ENCODE measurements at regions not wholly inside any gene's neighbourhood (a gene's known extent, or its start where the extent isn't known, plus 50 kb on each side); places are given as distances from the start of the nearest gene placed in this dataset.

DNA sequence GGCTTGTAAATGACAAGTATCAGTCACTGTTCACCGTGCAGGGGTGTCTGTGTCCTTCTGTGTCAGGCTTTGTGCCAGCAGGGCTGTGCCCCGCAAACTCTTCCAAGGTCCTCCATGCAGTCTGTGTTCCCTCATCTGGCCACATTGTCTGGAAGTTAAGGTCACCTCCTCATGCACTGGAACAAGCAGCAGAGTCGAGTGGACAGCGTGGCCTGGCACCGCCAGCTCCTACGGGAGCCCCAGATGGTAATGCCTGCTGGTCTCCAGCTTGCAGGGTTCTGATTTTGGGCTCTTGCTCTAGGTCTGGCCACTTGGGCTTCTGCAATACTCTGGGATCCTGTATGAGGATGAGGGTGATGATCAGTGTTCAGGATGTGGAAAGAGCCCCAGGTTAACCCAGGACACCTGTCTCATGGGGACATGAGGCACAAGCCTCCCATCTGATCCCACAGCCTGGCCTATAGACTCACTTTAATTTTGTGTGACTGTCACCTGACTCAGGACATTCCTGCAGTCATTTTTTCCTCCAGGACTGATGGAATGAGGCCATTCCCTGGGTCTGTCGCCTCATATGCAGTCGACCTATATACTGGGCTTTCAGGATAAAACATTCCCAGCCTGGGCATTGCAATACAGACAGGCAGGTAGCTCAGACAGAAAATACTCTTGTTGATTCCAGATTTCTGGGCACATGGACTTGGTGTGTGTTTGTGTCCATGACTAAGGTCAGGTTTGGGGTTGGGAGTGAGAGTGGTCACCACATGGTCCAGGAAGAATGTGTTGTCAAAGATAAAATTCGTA lies 106.3 kb upstream of the TOP3B start:
- Histone ChIP-seq H3K27me3 (ENCODE audit: control insufficient read depth, insufficient read depth, low read length) (peaks cover 5% of the 10 kb centered on the region), H3K4me3 (ENCODE audit: low read depth, low read length) (no peak overlapping the region), H3K27ac (ENCODE audit: low read depth, low read length) (no peak overlapping the region), H3K9me3 (ENCODE audit: control insufficient read depth, insufficient read depth, low read length) (no peaks in the 10 kb centered on the region)
- DNase-seq (ENCODE audit: low read depth, low spot score), result no peak
- CTCF ChIA-PET, result no interaction called here
- TF ChIP-seq, protein P1, sequence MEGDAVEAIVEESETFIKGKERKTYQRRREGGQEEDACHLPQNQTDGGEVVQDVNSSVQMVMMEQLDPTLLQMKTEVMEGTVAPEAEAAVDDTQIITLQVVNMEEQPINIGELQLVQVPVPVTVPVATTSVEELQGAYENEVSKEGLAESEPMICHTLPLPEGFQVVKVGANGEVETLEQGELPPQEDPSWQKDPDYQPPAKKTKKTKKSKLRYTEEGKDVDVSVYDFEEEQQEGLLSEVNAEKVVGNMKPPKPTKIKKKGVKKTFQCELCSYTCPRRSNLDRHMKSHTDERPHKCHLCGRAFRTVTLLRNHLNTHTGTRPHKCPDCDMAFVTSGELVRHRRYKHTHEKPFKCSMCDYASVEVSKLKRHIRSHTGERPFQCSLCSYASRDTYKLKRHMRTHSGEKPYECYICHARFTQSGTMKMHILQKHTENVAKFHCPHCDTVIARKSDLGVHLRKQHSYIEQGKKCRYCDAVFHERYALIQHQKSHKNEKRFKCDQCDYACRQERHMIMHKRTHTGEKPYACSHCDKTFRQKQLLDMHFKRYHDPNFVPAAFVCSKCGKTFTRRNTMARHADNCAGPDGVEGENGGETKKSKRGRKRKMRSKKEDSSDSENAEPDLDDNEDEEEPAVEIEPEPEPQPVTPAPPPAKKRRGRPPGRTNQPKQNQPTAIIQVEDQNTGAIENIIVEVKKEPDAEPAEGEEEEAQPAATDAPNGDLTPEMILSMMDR (IDR thresholded peaks at IDR 0.05; ENCODE audit: low read depth, low read length), result no peak
- POLR2A ChIA-PET, result no interaction called here

DNA sequence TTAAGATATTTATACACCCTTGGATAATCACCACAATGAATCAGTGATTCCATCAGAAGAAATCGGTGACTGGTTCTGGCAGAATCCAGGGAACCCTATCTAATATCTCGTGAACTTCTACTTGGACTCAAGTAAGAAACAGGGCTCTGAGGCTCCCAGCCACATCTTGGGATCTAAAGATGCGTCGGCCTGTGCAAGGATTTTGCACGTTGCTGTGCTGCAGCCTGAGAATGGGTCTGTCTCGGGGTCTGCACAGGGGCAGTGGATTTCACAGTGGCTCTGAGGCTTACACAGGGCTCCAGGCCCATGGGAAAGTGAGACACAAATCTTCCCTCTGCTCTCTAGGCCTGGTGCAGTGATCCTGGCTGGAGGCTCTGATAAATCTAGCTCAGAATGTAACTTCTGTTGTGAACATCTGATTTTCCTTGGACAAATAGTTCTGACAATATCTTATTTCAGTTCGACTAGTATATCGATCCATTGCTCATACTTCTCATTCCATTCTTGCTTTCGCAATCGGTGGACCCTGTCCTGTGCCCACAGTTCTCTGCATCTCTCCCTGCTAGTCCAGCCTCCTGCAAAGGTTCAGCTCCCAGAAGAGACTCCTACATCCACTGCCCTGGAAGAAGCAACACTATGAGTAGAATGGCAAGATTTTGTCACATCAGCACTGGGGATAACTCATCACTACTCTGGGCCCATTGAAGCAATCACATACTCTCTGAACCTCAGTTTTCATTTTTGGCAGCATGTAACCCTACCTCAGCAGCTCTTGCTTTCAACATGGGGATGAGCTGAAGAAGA lies 105.5 kb upstream of the TOP3B start:
- Histone ChIP-seq H3K9me3 (ENCODE audit: control insufficient read depth, insufficient read depth, low read length) (no peaks in the 10 kb centered on the region), H3K27me3 (ENCODE audit: control insufficient read depth, insufficient read depth, low read length) (peaks cover 5% of the 10 kb centered on the region), H3K4me3 (ENCODE audit: low read depth, low read length) (no peak overlapping the region), H3K27ac (ENCODE audit: low read depth, low read length) (no peak overlapping the region)
- ChIA-PET CTCF (no interaction called here), POLR2A (no interaction called here)
- TF ChIP-seq, protein P1 (IDR thresholded peaks at IDR 0.05; ENCODE audit: low read depth, low read length), result no peak
- no peak for DNase-seq (ENCODE audit: low read depth, low spot score)

DNA sequence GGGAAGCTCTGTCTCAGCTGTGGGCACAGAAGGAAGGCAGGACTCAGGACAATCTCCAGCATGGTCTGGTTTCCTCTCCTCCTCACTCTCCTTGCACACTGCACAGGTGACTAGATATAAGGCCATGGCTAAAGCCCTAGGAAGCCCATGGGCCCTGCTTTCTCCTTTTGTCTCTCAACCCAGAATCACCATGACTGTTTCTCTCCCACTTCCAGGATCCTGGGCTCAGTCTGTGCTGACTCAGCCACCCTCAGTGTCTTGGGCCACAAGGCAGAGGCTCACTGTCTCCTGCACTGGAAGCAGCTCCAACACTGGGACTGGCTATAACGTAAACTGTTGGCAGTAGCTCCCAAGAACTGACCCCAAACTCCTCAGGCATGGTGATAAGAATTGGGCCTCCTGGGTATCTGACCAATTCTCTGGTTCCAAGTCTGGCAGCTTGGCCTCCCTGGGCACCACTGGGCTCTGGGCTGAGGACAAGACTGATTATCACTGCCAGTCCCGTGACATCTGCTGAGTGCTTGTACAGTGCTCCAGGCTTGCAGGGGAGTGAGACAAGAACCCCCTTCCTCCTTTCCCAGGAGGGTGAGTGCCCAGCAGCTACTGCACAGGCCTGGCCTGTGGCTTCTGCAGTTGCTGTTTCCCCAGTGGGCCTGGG lies 104.0 kb upstream of the TOP3B start:
- TF ChIP-seq, protein P1 (IDR thresholded peaks at IDR 0.05; ENCODE audit: low read depth, low read length), result no peak
- no peaks in the 10 kb centered on the region for H3K9me3 ChIP-seq (ENCODE audit: control insufficient read depth, insufficient read depth, low read length)
- no peak overlapping the region for H3K27ac ChIP-seq (ENCODE audit: low read depth, low read length)
- DNase-seq (ENCODE audit: low read depth, low spot score), result no peak
- H3K27me3 ChIP-seq (ENCODE audit: control insufficient read depth, insufficient read depth, low read length), result peaks cover 5% of the 10 kb centered on the region
- H3K4me3 ChIP-seq (ENCODE audit: low read depth, low read length), result no peak overlapping the region
- POLR2A ChIA-PET, result no interaction called here
- CTCF ChIA-PET, result interaction anchor here (8.5 kb wide), 1 partner anchor 26 kb away, joined by 42 read pairs; no protein-coding TSS in a partner anchor

DNA sequence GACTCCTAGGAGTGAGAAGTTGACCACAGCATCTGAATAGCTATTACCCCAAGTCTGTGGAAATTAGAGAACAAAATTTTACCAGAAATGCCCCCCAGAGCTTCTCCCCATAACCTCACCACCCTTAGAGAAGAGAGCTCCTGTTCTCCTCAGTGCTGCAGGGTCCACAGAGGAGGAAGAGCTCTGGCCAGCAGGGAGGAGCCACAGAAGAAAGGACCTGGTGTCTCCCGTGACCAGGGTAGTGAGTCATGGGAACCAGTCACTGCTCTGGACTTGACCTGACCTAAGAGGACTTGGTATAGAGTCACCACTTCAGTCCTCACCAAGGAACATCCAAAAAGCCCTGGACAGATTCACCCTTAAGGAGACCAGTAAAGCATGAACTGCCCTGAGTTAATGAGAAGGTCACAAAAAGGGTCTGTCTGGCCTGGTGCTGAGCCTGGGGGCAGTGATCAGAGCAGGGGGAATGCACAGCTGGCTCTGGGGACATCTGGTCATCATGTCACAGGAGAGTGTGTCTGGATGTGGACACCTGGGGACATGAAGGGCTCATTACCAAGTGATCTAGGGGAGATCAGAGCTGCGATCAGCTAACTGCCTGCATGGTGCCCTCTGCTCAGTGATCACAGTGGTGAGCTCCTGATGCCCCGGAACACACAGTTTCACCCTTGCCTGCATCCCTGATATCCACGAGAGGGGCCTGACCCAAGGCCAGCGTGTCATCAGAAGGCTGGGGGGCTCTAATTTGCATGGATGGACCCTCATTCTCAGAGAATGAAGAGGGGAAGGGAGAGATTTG lies 103.3 kb upstream of the TOP3B start:
- Histone ChIP-seq H3K27ac (ENCODE audit: low read depth, low read length) (no peak overlapping the region), H3K27me3 (ENCODE audit: control insufficient read depth, insufficient read depth, low read length) (peaks cover 5% of the 10 kb centered on the region), H3K9me3 (ENCODE audit: control insufficient read depth, insufficient read depth, low read length) (no peaks in the 10 kb centered on the region), H3K4me3 (ENCODE audit: low read depth, low read length) (no peak overlapping the region)
- ChIA-PET POLR2A (no interaction called here), CTCF (interaction anchor here (0.9 to 8.5 kb wide), 3 partner anchors 25 to 71 kb away, joined by 3 to 42 read pairs (median 4); no protein-coding TSS in a partner anchor)
- TF ChIP-seq, protein P1 (IDR thresholded peaks at IDR 0.05; ENCODE audit: low read depth, low read length), result no peak
- no peak for DNase-seq (ENCODE audit: low read depth, low spot score)
